NCI-H460 (cell line): ENCODE measurements at regions not wholly inside any gene's neighbourhood (a gene's known extent, or its start where the extent isn't known, plus 50 kb on each side); places are given as distances from the start of the nearest gene placed in this dataset.

Experiments
- DNase-seq: peaks from one replicate; pipeline ENCODE4 v3.0.0-alpha.2; 2016; ENCODE audit warnings: low read depth; ENCODE audit errors: extremely low read depth

- DNase-seq = no peak
These were observed 68.4 kb downstream of the ANXA1 start for GRCh38 chr9:73219985-73220626.

- no peak for DNase-seq
These were observed 71.9 kb downstream of the ANXA1 start for GRCh38 chr9:73223594-73223993.

- no peak for DNase-seq
These were observed 77.9 kb downstream of the ANXA1 start for GRCh38 chr9:73229543-73229942.

GRCh38 chr9:73230251-73230650 is 78.6 kb downstream of the ANXA1 start:
- DNase-seq = no peak

GRCh38 chr9:73231203-73231602 is 79.5 kb downstream of the ANXA1 start:
- no peak for DNase-seq

GRCh38 chr9:73233359-73234007 is 81.8 kb downstream of the ANXA1 start:
- DNase-seq = no peak

GRCh38 chr9:73234008-73234360 is 82.3 kb downstream of the ANXA1 start:
- DNase-seq = no peak

- no peak for DNase-seq
These were observed 85.5 kb downstream of the ANXA1 start for GRCh38 chr9:73237140-73237539.

GRCh38 chr9:73239570-73240265 is 88.1 kb downstream of the ANXA1 start:
- DNase-seq = peak; percentile 3

GRCh38 chr9:73243078-73243477 is 91.4 kb downstream of the ANXA1 start:
- DNase-seq = no peak

GRCh38 chr9:73259086-73259696 is 107.5 kb downstream of the ANXA1 start:
- no peak for DNase-seq

- DNase-seq = no peak
These were observed 108.8 kb downstream of the ANXA1 start for GRCh38 chr9:73260506-73260905.

- DNase-seq = no peak
These were observed 113.0 kb downstream of the ANXA1 start for GRCh38 chr9:73264631-73265030.

GRCh38 chr9:73265876-73266275 is 114.2 kb downstream of the ANXA1 start:
- no peak for DNase-seq

- DNase-seq = peak; percentile 40
These were observed 117.9 kb downstream of the ANXA1 start for GRCh38 chr9:73269430-73270101.

- peak; percentile 72 for DNase-seq
These were observed 119.5 kb downstream of the ANXA1 start for GRCh38 chr9:73270967-73271721.

GRCh38 chr9:73280113-73280512 is 128.4 kb downstream of the ANXA1 start:
- no peak for DNase-seq

- DNase-seq = no peak
These were observed 132.7 kb downstream of the ANXA1 start for GRCh38 chr9:73284377-73284776.

- no peak for DNase-seq
These were observed 142.7 kb downstream of the ANXA1 start for GRCh38 chr9:73294336-73294735.

- no peak for DNase-seq
These were observed 174.3 kb downstream of the ANXA1 start for GRCh38 chr9:73325983-73326382.
